HG03565 (cell line): ENCODE measurements at regions not wholly inside any gene's neighbourhood (a gene's known extent, or its start where the extent isn't known, plus 50 kb on each side); places are given as distances from the start of the nearest gene placed in this dataset.
"Not testable (repeated sequence)": the region's sequence is repeated elsewhere in the genome, so short reads cannot be mapped to it uniquely, and the experiment has no call there.

Experiments used
- ATAC-seq: cut with Tn5 transposase; IDR thresholded peaks from one replicate; pipeline ENCODE4 v1.9.1; 2021; ENCODE audit warnings: mild to moderate bottlenecking, moderate library complexity; ENCODE audit not compliant: unreplicated experiment

DNA sequence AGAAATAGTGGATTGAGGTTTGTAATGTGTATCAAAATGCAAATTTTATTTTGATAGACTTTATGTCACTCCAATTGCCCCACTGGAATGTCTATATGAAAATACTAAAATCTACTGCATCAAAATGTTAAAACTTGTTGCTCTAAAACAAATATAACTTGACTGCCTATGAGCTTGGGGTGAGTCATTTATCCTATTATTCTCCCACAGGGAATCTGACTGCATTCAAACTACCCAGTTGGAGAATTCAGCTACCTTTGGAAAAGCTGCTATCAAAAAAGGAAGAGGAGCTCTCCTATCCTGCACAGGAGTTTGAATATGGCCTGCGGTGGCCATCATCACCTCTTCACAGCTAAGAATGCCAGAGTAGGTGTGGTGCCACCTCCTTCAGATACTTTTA lies 173.1 kb downstream of the KLHL28 start:
- ATAC-seq: no peak

DNA sequence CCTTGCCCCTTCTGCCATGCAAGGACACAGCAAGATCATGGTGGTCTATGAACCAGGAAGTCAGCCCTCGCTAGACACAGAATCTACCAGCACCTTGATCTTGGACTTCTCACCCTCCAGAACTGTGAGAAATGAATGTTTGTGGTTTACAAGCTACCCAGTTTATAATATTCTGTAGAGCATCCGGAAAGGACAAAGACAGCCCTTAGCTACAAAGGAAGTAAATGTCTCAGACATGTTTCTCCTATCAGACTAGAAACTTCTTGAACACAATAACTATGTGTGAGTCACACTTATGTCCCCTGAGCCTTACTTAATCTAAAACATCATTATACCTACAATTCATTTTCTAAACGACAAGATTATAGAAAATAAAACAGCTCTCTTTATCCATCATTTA lies 176.7 kb downstream of the KLHL28 start:
- no peak for ATAC-seq

DNA sequence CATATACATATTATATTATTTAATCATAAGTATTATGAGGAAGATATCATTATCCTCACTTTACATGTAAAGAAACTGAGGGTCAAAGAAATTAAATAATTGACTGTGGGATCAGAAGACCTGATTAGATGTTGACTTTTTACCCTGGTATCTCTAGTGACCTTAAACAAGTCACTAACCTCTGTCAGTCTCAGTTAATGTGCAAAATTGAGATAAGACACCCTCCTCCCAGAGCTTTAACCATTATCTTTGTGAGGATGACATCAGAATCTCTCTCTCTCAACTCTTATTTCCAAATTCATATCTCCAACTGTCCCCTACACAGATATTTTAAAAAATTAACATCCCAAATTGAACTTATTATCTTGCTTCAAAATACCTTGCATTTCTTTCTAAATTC lies 177.8 kb downstream of the KLHL28 start:
- no peak for ATAC-seq

DNA sequence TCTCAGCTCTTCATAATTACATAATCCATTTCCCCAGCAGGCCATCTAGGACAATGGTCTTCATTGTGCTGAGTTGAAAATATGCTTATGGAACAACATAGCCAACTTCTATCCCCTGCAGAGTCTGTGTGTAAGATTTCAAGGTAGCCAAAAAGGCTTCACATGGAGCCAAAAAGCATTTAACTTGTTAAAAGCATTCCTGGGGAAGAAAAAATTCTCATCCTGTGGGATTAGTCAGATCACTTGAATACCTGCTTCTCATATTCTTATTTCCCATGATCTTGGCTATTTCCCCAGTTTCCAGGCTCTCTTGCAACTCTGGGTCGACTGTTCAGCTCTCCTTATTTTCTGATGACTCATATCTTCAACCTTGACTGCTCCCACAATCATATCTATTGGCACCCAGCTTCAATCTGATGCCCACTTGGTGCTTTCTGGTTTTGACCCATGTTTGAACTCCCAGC lies 178.9 kb downstream of the KLHL28 start:
- no peak for ATAC-seq

DNA sequence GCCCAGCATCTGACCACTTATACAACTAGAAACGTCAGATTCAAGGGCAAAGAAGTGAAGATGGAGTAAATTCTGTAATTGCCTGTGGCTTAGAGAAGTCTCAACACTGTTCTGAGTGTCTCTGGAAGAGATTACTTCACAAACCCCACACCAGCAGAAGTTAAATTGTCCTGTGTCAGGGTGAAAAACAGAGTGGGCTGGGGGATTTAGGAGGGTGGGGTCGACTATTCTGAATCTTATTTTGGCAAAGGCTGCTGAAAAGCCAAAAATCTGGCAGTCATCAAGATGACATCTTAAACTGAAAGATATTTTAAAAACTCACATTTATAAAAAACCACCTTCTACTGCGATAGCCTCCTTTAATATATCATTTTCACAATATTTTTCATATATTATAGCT lies 180.8 kb downstream of the KLHL28 start:
- no peak for ATAC-seq

DNA sequence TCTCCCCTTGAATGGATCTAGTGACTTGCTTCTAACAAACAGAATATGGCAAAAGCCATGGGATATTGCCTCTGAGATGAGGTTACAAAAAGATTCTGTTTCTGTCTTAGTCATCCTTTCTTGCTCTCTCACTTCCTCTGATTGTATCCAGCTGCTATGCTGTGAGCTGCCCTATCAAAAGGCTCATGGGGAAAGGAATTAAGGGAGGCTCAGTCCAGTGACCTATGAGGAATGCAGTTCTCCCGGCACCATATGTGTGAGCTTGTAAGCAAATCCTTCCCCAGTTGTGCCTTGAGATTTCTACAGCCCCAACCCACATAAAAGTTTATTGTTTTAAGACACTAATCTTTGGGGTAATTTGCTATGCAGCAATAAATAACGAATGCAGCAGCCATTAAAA lies 183.1 kb downstream of the KLHL28 start:
- peak; percentile 50 for ATAC-seq

DNA sequence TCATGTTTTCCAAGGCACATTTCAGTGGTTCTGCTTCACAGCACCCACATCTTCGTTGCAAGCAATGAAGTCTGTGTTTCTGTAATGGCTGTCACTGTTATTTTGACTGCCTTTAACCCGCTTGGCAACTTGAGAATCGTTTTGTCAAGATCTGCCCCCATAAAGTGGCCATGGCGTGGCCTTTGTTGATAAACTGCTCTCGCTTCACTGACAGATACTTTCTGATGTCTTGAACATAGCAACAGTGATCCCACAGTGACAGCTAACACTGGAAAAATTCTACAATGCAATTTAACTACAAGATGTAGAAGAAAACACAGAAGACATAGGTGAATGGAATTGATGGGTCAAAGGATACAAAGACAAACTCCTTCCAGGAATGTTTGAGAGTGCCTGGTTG lies 184.2 kb downstream of the KLHL28 start:
- ATAC-seq: no peak

DNA sequence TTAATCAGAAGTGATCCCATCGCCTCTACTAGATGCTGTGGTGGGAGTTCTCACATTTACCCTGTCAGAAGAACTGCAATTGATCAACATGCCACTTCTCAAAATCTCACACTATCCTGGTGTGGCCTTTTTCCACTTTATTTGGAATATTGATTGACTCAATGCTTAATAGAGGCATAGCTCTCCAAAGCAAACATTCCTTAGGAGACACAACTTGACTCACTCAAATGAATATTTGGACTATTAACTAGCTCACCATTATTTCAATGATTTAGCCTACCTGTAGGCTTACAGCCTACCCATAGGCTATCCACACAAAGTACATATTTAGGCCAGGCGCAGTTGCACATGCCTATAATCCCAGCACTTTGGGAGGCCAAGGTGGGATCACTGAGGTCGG lies 186.5 kb downstream of the KLHL28 start:
- no peak for ATAC-seq

DNA sequence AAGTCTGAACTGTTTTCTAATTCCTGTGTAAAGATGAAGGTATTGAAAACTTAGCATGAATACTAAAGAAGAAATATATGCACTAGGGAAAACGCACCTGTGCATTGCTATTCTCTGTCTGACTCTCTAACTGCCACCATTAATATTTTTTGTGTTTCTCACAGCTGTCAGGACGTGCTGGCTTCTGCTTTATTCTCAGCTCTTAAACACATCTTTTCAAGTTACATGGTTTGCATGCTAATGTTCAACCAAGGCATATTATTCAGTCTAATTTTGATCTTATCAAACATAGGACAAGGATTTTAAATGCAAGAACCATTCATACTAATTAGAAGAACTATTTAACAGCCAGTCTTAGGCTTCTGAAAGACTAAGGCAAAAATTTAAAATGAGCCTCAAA lies 187.4 kb downstream of the KLHL28 start:
- ATAC-seq: no peak

DNA sequence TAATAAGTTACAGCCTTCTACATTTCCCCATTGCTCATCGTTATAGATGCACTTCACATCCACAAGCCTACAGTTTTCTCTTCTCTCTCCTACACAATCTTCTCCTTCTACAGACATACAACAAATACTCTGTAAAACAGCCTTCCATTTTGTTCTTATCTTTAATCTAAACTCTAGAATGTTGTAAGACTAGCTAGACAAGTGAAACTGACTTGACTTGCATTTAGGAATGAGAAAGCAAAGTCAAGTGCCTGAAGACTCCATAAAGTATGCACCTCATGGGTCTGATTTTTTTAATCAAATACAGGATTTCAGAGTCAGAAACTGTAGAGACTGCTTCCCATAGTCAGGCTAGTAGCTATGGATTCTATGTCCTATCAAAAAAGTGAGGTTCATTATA lies 190.3 kb downstream of the KLHL28 start:
- no peak for ATAC-seq

DNA sequence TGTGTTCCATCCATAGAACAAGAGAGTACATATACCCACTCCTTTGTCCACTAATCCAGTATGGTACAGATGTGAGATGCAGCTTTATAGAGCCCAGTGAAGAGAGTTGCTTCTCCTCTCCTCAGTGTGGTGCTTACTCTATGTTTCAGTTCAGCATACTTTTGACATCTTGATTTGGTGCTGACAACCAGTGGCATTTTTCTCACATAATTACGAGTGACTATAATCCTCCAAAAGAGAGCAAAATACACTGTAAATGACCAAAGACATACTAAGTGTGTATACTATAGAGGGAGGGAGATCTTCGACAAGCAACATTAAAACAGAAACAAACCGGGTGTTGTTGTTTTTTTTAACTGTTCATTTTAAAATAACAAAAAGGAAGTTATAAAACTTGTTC lies 191.5 kb downstream of the KLHL28 start:
- no peak for ATAC-seq

DNA sequence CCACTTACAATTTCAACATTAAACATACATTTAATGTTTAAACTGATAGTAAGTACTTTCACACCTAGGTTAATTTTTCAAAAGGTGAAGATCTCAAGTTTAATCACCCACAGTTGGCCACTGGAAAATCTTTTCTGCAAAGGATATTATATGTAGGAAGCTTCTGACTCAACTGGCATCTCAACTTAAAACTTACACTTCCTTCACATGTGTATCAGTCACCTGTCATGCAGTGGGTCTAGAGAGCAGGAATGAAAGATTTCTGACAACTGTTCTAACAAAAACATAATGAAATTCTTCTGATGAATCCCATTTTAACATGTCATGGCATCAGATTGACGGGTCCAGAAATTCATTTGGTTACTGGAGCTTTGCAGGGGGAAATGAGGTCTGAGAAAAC lies 192.8 kb downstream of the KLHL28 start:
- no peak for ATAC-seq

DNA sequence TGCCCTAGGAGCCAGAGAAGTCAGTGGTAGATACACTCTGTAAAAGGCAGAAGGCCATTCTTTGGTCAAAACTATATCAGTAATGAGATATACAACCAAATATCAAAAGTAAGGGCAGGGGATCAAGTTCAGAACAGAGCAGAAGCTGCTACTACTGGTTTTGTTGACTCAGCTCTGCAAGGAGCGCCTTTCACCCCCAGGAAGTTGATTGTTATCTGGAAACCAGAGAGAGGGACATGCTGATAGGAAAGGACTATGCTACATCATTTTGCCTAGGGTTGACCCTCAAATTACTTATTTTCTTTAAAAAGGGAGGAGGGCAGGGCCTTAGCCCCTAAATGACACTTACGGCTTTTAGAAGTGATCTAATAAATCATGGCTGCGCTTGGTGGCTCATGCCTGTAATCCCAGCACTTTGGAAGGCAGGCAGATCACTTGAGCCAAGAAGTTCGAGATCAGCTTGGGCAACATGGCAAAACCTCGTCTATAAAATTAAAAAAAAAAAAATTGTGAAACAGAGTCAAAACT lies 194.0 kb downstream of the KLHL28 start:
- ATAC-seq: no peak

DNA sequence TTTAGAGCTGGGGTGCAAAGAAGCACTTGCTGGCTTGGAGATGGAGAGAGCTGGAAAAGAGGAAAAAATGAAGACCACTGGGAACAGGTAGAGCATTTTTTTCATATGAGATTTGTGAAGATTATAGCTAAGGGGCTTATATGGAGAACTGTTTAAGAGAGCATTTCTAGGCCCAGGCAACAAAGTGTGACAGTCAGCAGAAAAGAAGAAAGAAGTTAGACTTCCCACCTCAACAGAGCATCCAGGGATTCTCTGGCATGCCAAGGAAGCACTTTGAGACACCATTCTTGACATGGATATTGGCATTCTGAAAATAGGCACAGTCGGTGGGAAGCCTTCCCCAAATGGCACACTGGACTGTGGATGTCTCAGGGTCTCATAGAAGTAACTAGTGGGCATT lies 195.5 kb downstream of the KLHL28 start:
- no peak for ATAC-seq

DNA sequence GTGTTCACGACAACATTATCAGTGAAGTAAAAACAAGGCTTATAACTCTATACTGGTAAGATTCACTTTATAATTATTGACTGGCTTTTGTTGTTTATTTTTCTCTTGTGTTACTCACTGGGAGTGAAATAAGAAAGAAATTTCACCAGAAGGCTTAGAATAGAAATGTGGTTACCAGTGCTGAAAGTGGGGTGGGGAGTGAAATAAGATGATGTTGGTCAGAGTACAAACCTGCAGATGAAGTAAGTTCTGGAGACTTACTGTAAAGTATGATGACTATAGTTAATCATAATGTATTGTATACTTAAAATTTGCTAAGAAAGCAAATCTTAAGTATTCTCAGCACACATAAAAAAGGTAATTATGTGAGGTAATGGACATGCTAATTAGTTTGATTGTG lies 198.4 kb downstream of the KLHL28 start:
- ATAC-seq: no peak

DNA sequence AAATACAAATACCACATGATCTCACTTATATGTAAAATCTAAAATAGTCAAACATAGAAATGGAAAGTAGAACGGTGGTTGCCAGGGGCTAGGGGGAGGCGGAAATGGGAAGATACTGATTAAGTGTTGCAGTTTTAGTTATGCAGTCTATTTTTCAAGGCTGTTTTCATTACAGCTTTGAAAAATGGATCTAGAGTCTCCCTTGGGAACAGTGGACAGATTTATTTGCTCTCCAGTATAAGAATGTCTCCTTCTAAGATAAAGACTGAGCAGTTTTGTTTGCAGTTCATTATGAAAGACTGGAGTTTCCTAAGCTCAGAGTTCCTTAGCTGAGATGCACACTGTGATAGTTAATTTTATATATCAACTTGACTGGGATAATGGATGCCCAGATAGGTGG lies 202.5 kb downstream of the KLHL28 start:
- no peak for ATAC-seq

DNA sequence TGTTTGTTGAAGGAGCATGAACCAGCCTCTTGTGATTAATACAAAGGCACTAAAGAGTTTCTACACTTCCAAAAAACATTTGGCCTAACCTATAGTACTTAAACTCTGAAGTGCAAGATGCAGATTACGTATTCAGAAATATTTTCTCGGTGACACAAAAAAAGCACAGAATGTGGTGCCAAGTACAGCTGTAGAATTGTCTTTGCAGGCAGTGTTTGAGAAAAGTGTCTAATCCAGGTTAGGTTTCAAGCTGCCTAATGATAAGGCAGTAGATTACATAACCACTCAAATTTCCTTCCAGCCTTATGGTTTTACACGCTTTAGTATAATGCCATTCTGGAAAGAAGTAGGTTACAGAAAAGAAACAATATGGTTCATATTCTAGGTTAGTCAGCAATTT lies 205.2 kb downstream of the KLHL28 start:
- no peak for ATAC-seq

DNA sequence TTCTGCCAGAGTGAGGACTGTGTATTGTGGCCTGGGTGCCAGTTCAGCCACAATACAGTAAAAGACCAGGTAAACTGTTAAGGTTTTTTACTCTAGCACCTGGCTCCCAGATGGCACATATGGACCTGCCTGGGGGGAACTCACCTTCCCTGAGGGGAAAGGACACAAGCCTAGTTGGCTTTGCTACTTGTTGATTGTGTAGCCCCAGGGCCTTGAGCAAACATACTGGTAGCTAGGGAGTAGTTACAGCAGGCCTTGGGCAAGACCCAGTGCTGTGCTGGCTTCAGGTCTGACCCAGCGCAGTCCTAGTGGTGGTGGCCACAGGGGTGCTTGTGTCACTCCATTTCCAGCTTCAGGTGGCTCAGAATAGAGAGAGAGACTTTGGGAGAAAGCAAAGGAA lies 216.4 kb downstream of the KLHL28 start:
- no peak for ATAC-seq

DNA sequence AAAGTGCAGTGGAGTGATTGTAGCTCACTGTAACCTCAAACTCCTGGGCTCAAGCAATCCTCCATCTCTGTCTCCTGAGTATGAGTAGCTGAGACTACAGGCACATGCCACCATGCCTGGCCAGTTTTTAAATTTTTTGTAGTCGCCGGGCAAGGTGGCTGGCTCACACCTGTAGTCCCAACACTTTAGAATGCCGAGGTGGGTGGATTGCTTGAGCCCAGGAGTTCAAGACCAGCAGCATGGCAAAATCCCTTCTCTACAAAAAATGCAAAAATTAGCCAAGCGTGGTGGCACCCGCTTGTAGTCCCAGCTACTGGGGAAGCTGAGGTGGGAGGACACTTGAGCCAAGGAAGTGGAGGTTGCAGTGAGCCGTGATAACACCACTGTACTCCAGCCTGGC lies 219.5 kb downstream of the KLHL28 start:
- ATAC-seq: no peak

DNA sequence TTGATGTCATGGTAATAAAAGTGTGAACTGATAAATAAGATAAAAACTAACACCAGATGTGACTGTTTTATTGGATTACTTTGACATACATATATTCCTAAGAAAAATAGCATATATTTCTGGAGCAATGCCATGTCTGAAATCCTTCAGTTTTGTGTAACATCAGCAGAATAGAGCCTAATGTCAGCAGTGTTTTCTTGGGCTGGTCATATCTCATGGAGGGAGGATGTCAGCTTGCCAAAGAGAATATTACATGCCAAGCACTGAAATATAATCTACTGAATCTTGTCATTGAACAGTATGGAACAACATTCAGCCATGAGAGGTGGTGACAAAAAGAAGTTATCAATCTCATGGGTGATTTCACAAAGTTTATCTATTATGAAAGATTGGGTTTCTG lies 220.3 kb downstream of the KLHL28 start:
- ATAC-seq: no peak

DNA sequence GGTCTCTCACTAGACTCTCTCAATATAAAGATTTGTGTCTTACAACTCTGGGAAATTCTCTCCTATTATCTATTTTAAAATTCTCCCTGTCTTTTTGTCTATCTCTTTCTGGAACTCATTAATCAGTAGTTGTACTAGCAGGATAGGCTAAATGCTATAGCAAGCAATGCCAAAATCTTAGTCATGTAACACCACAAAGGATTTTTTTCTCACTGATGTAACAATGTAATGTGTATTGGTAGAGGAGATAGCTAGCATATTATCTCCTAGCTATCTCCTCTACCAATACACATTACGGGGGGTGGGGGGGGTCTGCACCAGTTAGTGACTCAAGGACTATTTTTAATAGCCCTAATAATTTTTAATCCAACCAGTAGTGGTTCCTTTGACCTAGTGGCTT lies 225.4 kb downstream of the KLHL28 start:
- ATAC-seq: no peak

DNA sequence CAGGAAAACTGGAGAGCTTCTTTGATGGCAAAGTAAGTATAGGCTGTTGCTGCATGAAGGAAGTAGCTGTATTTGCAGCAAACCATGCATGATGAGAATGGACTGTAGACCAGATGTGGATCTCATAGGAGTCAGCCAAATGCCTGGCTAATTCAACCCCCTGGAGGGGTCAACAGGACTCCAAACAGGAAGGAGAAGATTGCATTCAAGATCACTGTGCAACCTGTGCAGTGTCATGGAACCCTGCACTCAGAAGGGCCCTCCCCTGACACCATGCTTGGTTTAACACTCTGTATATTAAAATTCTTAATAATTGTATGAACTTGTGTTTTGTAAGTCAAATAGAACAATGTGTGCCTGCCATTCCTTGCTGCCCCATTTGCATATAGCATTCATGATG lies 225.1 kb upstream of the FSCB start:
- ATAC-seq: no peak

DNA sequence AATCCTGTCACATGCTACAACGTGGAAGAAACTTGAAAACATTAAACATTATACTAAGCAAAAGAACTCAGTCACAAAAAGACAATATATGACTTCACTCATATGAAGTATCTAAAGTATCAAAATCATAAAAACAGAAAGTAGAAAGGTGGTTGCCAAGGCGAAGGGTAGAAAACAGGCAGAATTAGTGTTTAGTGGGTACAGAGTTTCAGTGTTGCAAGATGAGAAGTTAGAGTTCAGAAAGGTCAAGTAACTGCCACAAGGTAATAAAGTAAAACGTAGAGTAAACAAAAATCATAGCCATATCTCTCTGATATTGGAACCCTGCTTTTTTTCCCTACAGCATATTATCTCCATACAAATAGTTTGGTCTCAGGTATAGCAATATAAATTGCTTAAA lies 223.8 kb upstream of the FSCB start:
- ATAC-seq: no peak

DNA sequence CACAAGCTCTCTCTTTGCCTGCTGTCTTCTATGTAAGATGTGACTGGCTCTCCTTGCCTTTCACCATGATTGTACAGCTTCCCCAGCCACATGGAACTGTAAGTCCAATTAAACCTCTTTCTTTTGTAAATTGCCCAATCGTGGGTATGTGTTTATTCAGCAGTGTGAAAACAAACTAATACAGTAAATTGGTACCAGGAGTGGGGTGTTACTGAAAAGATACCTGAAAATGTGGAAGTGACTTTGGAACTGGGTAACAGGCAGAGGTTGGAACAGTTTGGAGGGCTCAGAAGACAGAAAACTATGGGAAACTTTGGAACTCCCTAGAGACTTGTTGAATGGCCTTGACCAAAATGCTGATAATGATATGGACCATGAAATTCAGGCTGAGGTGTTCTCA lies 214.3 kb upstream of the FSCB start:
- not testable (repeated sequence) for ATAC-seq
